GM12891 (cell line): ENCODE measurements at regions not wholly inside any gene's neighbourhood (a gene's known extent, or its start where the extent isn't known, plus 50 kb on each side); places are given as distances from the start of the nearest gene placed in this dataset.

ENCODE experiments used
- DNase-seq: peaks from one replicate; pipeline ENCODE4 v3.0.0; 2011; ENCODE audit warnings: low spot score; ENCODE audit not compliant: insufficient read length
- FAIRE-seq: peaks from 2 replicates; lab custom pipeline; 2011; peaks lifted over from hg19 to GRCh38; lab: Jason Lieb, UNC
- PAX5 ChIP-seq: IDR thresholded peaks from 2 replicates; pipeline ENCODE4 v1.6.1; 2011; ENCODE audit warnings: low read length, moderate library complexity, mild to moderate bottlenecking; ENCODE audit not compliant: insufficient read depth, severe bottlenecking
- POLR2A ChIP-seq: IDR thresholded peaks from 2 replicates; pipeline ENCODE4 v1.6.1; 2011; ENCODE audit warnings: low read depth, low read length, control low read depth
- POLR2AphosphoS5 ChIP-seq: IDR thresholded peaks from 2 replicates; pipeline ENCODE4 v1.6.1; 2011; ENCODE audit warnings: low read depth, low read length, control low read depth
- POU2F2 ChIP-seq: IDR thresholded peaks from 2 replicates; pipeline ENCODE4 v1.6.1; 2011; ENCODE audit warnings: low read depth, mild to moderate bottlenecking, control low read depth, low read length, moderate library complexity
- SPI1 ChIP-seq: IDR thresholded peaks from 2 replicates; pipeline ENCODE4 v1.6.1; 2011; ENCODE audit warnings: low read depth, low read length, control low read depth
- TAF1 ChIP-seq: IDR thresholded peaks from 2 replicates; pipeline ENCODE4 v1.6.1; 2011; ENCODE audit warnings: low read depth, low read length, control low read depth

DNA sequence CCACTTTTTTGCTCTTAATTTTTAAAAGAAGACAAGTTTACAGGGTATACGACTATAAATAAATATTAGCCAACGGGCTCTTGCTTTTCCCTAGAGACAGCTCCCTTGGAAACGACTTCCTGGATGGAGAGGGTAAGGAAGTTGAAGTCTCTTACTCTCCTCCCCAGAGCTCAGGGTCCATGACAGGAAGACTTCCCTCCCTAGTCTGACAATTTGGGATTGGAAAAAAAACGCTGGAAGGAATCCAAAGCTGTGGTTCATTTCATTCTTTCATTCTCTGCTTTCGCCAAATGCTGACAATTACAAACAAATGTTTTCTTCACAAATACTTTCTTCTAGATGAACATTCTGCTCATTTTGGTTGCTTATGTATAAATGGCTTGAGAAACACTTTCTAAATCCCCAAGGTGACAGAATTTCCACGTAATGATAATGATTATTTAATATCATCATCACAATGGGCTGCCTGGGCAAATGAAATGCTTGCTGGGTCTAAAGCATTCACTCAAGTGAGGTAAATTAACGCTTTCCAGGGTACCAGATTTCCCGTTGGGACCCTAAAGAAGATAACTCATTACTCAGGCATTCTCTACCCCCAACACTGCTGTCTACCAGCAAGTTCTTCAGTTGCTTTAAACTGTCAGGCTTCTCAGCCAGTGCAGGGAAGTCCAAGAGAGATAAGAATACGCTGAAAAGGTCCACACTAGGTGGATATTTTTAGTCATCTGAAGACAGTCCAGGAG is 139.8 kb upstream of the SLC30A5 start:
- FAIRE-seq (no peak), DNase-seq (no peak)
- no peak for TF ChIP-seq PAX5
- TF ChIP-seq POU2F2: no peak
- no peak for TF ChIP-seq POLR2AphosphoS5
- no peak for TF ChIP-seq POLR2A
- TF ChIP-seq TAF1: no peak
- no peak for TF ChIP-seq SPI1

DNA sequence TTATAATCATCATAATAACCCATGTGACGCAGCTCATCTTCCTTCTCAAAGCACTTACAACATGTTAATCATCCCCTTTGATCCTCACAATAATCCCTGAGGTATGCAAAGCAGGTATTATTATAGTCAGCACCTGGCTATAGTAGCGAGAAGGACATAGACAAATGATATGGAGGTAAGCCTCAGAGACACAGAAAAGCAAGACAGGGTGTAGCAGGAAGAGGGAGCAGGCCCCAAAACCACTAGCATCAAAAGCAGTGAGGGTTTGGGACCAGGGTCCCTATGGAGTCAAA is 139.2 kb upstream of the SLC30A5 start:
- DNase-seq (no peak), FAIRE-seq (no peak)
- no peak for TF ChIP-seq TAF1
- no peak for TF ChIP-seq POLR2AphosphoS5
- TF ChIP-seq SPI1: no peak
- TF ChIP-seq PAX5: no peak
- no peak for TF ChIP-seq POLR2A
- TF ChIP-seq POU2F2: no peak

DNA sequence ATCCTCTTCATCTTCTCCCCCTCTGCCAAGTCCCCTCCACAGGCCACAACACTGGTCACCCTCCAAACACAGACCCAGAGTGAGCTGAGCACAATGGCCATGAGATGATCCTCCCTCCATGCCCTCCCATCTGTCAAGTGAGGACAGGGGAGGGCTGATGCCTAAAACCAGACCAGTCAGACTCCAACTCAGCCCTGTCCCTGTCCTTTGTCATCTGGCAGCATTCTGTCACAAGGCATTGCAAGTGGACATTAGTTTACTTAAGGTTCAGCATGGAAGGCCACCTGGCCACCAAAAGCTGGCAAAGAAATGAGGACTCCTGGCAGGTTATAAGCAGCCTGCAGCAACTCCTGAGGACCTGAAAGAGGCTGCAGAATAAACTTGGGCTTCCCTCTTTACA is 136.2 kb upstream of the SLC30A5 start:
- TF ChIP-seq POU2F2 (no peak), SPI1 (no peak), POLR2AphosphoS5 (no peak)
- FAIRE-seq (no peak), DNase-seq (no peak)

DNA sequence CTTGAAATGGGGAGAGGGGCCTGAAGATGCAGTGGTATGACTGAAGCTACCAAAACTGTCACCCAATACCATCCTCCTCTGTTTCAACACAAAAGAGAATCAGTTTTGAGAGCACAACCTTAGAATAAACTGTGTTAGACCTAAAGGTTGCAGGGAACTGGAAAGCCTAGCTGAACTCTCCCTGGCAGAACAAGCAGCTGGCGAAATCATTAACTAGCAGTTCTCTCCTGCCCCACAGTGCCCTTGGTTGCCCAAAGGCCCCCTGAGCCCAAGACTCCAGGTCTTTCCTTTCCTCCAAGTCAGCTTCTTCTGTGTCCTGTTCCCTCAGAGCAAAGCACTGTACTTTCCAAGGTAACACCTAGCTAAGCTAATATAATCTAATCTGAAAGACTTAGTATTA is 135.4 kb upstream of the SLC30A5 start:
- no peak for TF ChIP-seq PAX5
- TF ChIP-seq POLR2AphosphoS5: no peak
- no peak for TF ChIP-seq POU2F2
- FAIRE-seq (no peak), DNase-seq (no peak)

DNA sequence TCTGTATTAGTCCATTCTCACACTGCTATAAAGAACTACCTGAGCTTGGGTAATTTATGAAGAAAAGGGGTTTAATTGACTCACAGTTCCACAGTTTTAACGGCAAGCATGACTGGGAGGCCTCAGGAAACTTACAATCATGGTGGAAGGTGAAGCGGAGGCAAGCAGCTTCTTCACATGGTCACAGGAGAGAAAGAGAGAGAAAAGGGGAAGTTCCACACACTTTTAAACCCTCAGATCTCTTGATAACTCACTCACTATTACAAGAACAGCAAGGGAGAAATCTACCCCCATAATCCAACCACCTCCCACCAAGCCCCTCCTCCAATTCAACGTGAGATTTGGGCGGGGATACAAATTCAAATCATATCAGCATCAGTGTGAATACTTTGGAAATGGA is 133.4 kb upstream of the SLC30A5 start:
- TF ChIP-seq TAF1: no peak
- no peak for TF ChIP-seq PAX5
- TF ChIP-seq POLR2AphosphoS5: no peak
- no peak for TF ChIP-seq SPI1
- TF ChIP-seq POU2F2: no peak
- no peak for TF ChIP-seq POLR2A
- FAIRE-seq (no peak), DNase-seq (no peak)

DNA sequence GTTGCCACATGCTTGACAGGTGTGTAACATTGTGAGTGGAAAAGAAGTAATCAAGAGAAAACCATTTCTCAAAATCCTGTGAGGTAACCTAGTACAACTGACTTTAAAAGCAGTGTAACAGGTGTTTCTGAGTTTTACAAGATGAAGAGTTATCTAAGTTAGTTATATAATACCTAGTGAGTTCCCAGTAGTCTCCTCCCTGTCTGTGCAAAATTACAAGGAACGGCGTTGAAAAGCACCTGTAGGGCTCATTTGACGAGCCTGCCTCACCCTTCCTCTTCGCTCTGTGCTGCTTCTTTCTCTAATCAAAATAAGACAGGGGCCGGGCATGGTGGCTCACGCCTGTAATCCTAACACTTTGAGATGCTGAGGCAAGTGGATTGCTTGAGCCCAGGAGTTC is 132.9 kb upstream of the SLC30A5 start:
- TF ChIP-seq POU2F2: no peak
- TF ChIP-seq TAF1: no peak
- no peak for TF ChIP-seq PAX5
- TF ChIP-seq POLR2A: no peak
- TF ChIP-seq POLR2AphosphoS5: no peak
- TF ChIP-seq SPI1: no peak
- no peak for FAIRE-seq
- no peak for DNase-seq

DNA sequence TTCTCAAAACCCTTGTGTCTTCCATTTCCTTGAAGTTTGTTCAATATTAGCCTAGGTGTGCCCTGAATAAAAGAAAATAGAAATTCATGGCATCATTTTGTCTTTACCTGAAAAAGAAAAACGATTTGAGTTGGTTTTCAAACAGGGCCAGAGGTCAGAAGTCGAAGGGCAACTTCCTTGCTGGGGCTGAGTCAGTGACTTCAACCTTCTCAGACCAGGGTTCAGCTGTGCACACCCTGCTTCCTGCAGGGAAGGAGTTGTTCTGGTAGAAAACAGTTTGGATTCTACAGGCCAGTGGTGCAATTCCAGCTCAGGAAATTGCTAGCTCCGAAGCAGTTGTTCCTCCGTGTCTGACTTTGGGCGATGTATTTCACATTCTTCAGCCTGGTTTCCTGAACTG is 132.1 kb upstream of the SLC30A5 start:
- FAIRE-seq: no peak
- no peak for DNase-seq
- TF ChIP-seq POLR2AphosphoS5: no peak
- TF ChIP-seq PAX5: no peak
- TF ChIP-seq POU2F2: no peak
- no peak for TF ChIP-seq POLR2A
- no peak for TF ChIP-seq SPI1
- TF ChIP-seq TAF1: no peak

DNA sequence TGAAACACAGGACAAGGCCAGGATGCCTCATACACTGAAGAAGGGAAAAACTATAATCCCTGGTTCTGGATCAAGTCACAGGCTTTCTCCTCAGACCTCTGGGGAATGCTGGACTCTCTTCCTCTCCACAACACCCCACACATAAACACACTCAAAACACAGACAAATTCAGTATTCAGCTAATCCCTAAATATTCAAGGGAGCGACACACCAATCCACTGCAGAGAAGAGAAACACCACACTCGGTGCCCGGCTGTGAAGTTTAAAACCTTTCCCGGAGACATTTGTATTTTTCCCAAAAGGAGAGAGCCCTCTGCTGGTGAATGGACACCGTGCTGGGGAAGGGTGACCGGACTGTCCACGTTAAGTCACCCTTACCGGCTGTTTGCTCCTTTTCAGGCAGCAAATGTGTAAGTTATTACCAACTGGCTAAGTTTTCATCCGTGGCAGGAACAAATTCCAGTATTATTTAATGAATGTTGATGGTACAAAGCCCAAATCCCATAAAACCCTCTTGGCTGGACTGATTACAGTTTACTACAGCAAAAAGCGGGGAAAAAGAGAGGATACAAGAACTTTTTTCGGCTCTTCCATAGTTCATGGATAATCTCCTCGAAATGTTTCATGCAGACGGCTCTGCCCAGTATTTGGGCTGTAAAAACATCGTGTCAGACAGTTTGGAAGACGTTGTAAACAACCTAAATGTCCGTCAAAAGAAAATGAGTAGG is 130.9 kb upstream of the SLC30A5 start:
- DNase-seq (no peak), FAIRE-seq (no peak)

DNA sequence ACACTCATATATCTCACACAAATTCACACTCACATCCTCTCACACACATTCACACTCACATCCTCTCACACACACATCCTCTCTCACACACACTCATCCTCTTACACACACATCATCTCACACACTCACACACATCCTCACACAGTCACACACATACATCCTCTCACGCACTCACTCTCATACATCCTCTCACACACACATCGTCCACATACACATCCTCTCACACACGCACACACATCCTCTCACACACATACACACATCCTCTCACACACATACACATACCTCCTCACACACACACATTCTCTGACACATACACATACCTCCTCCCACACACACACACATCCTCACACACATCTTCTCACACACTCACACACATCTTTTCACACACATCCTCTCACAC is 129.1 kb upstream of the SLC30A5 start:
- no peak for DNase-seq
- FAIRE-seq: no peak
- TF ChIP-seq TAF1 (no peak), POU2F2 (no peak), SPI1 (no peak), POLR2AphosphoS5 (no peak), POLR2A (no peak), PAX5 (no peak)

More for the DNA sequence above, 130.9 kb upstream of the SLC30A5 start:
- no peak for TF ChIP-seq POU2F2
- TF ChIP-seq POLR2AphosphoS5: no peak
- TF ChIP-seq POLR2A: no peak
- TF ChIP-seq PAX5: no peak
- no peak for TF ChIP-seq TAF1
- no peak for TF ChIP-seq SPI1

DNA sequence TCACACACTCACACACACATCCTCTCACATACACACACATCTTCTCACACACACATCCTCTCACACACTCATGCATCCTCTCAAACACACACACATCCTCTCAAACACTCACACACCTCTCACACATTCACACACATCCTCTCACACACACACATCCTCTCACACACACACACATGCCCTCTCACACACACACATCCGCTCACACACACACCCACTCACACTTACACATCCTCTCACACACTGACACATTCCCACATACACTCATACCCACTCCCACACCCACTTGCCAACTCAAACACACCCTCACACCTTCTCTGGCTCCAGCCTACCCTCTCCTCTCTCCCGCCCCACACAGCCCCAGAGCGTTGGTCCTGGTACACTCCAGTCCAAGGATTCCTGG is 127.9 kb upstream of the SLC30A5 start:
- FAIRE-seq (no peak), DNase-seq (no peak)
- TF ChIP-seq PAX5: no peak
- TF ChIP-seq TAF1: no peak
- TF ChIP-seq POU2F2: no peak
- no peak for TF ChIP-seq POLR2AphosphoS5
- no peak for TF ChIP-seq SPI1
- no peak for TF ChIP-seq POLR2A
